K562 (cell line): ENCODE measurements at regions not wholly inside any gene's neighbourhood (a gene's known extent, or its start where the extent isn't known, plus 50 kb on each side); places are given as distances from the start of the nearest gene placed in this dataset.

Experiments
- ATAC-seq: fragments of 200-7000 bp; cut with Tn5 transposase; 3 replicates; pipeline ENCODE4 v1.9.1; 2020; ENCODE audit warnings: moderate library complexity
- BruUV-seq: library from RNA; stranded (reverse); fragments of 400-500 nt; replicated peaks from 2 replicates; lab custom pipeline; 2021; lab: Mats Ljungman, UMichigan
- CTCF ChIA-PET: fragments of 300-600 bp; formaldehyde crosslinking; extraction: SDS; loops from one replicate; lab custom pipeline; 2021; ENCODE audit warnings: low intra/inter-chr PET ratio; lab: Yijun Ruan, JAX
- POLR2A ChIA-PET: fragments of 300-600, 350-650 bp; sonication (Branson Sonifier 250); formaldehyde crosslinking; extraction: SDS; loops from one replicate; lab custom pipeline; 2021; ENCODE audit warnings: antibody characterized with exemption, inconsistent platforms; lab: Yijun Ruan, JAX
- DNase-seq, 4 experiments: peaks; one replicate each; pipeline versions ENCODE4 v3.0.0 to v3.0.0-alpha.2; 2011 to 2018; ENCODE audit warnings: low spot score in 3 of 4, mixed read lengths in 3 of 4; ENCODE audit errors: extremely low read depth in 1 of 4
- FAIRE-seq: peaks from 2 replicates; lab custom pipeline; 2011; peaks lifted over from hg19 to GRCh38; lab: Jason Lieb, UNC
- H2AFZ ChIP-seq: 2 replicates; pipeline ENCODE4 v1.6.0; 2011; ENCODE audit warnings: low read depth, low read length, control low read depth, inconsistent platforms
- H3K27ac ChIP-seq: fragments of 200-600 bp; 3 replicates; pipeline ENCODE4 v1.8.0; 2011; ENCODE audit warnings: low read depth, mild to moderate bottlenecking, control low read depth, inconsistent platforms, low read length, moderate library complexity, mixed read lengths; ENCODE audit errors: extremely low read depth
- H3K27me3 ChIP-seq, 2 experiments: fragments of 300-600 bp in 1 of 2; 2 replicates in 1 of 2; 3 replicates in 1 of 2; pipeline versions ENCODE4 v1.6.0 to v1.8.0; 2011; ENCODE audit warnings: inconsistent platforms in 2 of 2, low read length in 2 of 2, mild to moderate bottlenecking in 1 of 2, mixed read lengths in 1 of 2, moderate library complexity in 1 of 2; ENCODE audit not compliant: control insufficient read depth in 2 of 2, insufficient read depth in 2 of 2
- H3K36me3 ChIP-seq: fragments of 300-600 bp; 3 replicates; pipeline ENCODE4 v1.8.0; 2011; ENCODE audit warnings: mild to moderate bottlenecking, low read length, inconsistent platforms; ENCODE audit not compliant: control insufficient read depth, insufficient read depth
- H3K4me1 ChIP-seq, 2 experiments: fragments of 200-600 bp in 1 of 2; replicated peaks in 1 of 2; 2 replicates in 1 of 2; 3 replicates in 1 of 2; pipeline versions ENCODE4 v1.5.1 to v1.8.0; 2011; ENCODE audit warnings: inconsistent platforms in 2 of 2, low read length in 2 of 2, mild to moderate bottlenecking in 1 of 2, mixed read lengths in 1 of 2, moderate library complexity in 1 of 2; ENCODE audit not compliant: control insufficient read depth in 2 of 2, insufficient read depth in 2 of 2
- H3K4me2 ChIP-seq: 2 replicates; pipeline ENCODE4 v1.6.1; 2011; ENCODE audit warnings: low read length, control low read depth, inconsistent platforms, mixed read lengths; ENCODE audit not compliant: insufficient read depth
- H3K4me3 ChIP-seq: fragments of 200-600 bp; sonication (generic), shearing (Covaris generic); 2 replicates; pipeline ENCODE4 v1.5.1; 2016; ENCODE audit warnings: control low read depth, inconsistent platforms
- H3K79me2 ChIP-seq: fragments of 200-600 bp; 3 replicates; pipeline ENCODE4 v1.8.0; 2011; ENCODE audit warnings: low read length, inconsistent platforms; ENCODE audit not compliant: control insufficient read depth, insufficient read depth
- H3K9ac ChIP-seq, 2 experiments: 2 replicates each; pipeline versions ENCODE4 v1.6.0 to v1.6.1; 2011; ENCODE audit warnings: low read depth in 2 of 2, low read length in 2 of 2, control low read depth in 1 of 2, inconsistent platforms in 1 of 2, mild to moderate bottlenecking in 1 of 2, mixed read lengths in 1 of 2; ENCODE audit not compliant: insufficient read depth in 1 of 2
- H3K9me1 ChIP-seq: one replicate; pipeline ENCODE4 v1.6.0; 2011; ENCODE audit warnings: inconsistent platforms, mild to moderate bottlenecking, low read length, moderate library complexity; ENCODE audit not compliant: control insufficient read depth, insufficient read depth
- H3K9me3 ChIP-seq: replicated peaks from 2 replicates; pipeline ENCODE4 v1.5.1; 2011; ENCODE audit warnings: low read depth, low read length, inconsistent platforms; ENCODE audit not compliant: control insufficient read depth, insufficient read depth
- H4K20me1 ChIP-seq: replicated peaks from 2 replicates; pipeline ENCODE4 v1.6.1; 2011; ENCODE audit warnings: low read length, inconsistent platforms, mixed read lengths; ENCODE audit not compliant: control insufficient read depth, insufficient read depth
- CHD4 ChIP-seq: fragments of 200-600 bp; sonication (generic); IDR thresholded peaks from 3 replicates; pipeline ENCODE4 v1.6.1; 2012; ENCODE audit warnings: low read depth, mild to moderate bottlenecking, mixed read lengths, low read length, inconsistent platforms; ENCODE audit not compliant: insufficient read depth, insufficient replicate concordance, poor library complexity, severe bottlenecking
- FOXA1 ChIP-seq: fragments of 450-650 bp; IDR thresholded peaks from 2 replicates; pipeline ENCODE4 v1.6.1; 2016; ENCODE audit warnings: mild to moderate bottlenecking, borderline replicate concordance
- FOXA3 ChIP-seq, 2 experiments: fragments of 450-650 bp in 1 of 2; sonication (generic) in 1 of 2; formaldehyde crosslinking; IDR thresholded peaks in 1 of 2; conservative IDR thresholded peaks in 1 of 2; 2 replicates each; pipeline versions ENCODE4 v1.4.0 to v1.8.0; 2020 to 2022; ENCODE audit warnings: mild to moderate bottlenecking in 2 of 2, missing genetic modification reagents in 1 of 2
- HMG20A ChIP-seq: fragments of 450-650 bp; formaldehyde crosslinking; conservative IDR thresholded peaks from 2 replicates; pipeline ENCODE4 v1.4.0; 2020; ENCODE audit warnings: mild to moderate bottlenecking, mixed read lengths
- KDM4B ChIP-seq, 2 experiments: fragments of 450-650 bp in 1 of 2; sonication (generic) in 1 of 2; IDR thresholded peaks; 2 replicates each; pipeline ENCODE4 v1.6.1; 2016 to 2017; ENCODE audit warnings: borderline replicate concordance in 2 of 2, antibody characterized with exemption in 1 of 2, low read depth in 1 of 2, mild to moderate bottlenecking in 1 of 2
- KHSRP ChIP-seq: fragments of 450-650 bp; IDR thresholded peaks from 2 replicates; pipeline ENCODE4 v1.6.1; 2017
- LEF1 ChIP-seq: fragments of 450-650 bp; IDR thresholded peaks from 2 replicates; pipeline ENCODE4 v1.6.1; 2016; ENCODE audit warnings: mild to moderate bottlenecking
- POLR3A ChIP-seq: IDR thresholded peaks from 2 replicates; pipeline ENCODE4 v1.6.1; 2011; ENCODE audit warnings: borderline replicate concordance, mild to moderate bottlenecking, moderate library complexity; ENCODE audit not compliant: insufficient read length, insufficient read depth; ENCODE audit errors: extremely low read depth
- TAF1 ChIP-seq: IDR thresholded peaks from 2 replicates; pipeline ENCODE4 v1.6.1; 2011; ENCODE audit warnings: mild to moderate bottlenecking, low read length, moderate library complexity; ENCODE audit not compliant: insufficient read depth, control insufficient read depth, severe bottlenecking; ENCODE audit errors: extremely low read depth
- WGBS: fragments of 100-300 bp; shearing (Covaris generic); methylation state at CpG from one replicate; pipeline ENCODE4 v1.1.6; 2016; ENCODE audit warnings: low coverage, mixed read lengths; ENCODE audit not compliant: insufficient coverage; ENCODE audit errors: missing lambda C conversion rate; 5-methylcytosine and 5-hydroxymethylcytosine counted together
- in situ Hi-C: fragments of 300-500 bp; cut with MboI; formaldehyde crosslinking; loops from 4 replicates; pipeline ENCODE4 v1.15.0; 2018; ENCODE audit warnings: inconsistent platforms, mixed read lengths
- intact Hi-C: fragments of 100-400 bp; cut with micrococcal nuclease; formaldehyde crosslinking; loops from 2 replicates; pipeline ENCODE4 v1.14.2; 2022
- TF ChIP-seq, protein P1 (sequence below): fragments of 450-650 bp; IDR thresholded peaks from 2 replicates; pipeline ENCODE4 v1.6.1; 2016; ENCODE audit warnings: low read depth

DNA sequence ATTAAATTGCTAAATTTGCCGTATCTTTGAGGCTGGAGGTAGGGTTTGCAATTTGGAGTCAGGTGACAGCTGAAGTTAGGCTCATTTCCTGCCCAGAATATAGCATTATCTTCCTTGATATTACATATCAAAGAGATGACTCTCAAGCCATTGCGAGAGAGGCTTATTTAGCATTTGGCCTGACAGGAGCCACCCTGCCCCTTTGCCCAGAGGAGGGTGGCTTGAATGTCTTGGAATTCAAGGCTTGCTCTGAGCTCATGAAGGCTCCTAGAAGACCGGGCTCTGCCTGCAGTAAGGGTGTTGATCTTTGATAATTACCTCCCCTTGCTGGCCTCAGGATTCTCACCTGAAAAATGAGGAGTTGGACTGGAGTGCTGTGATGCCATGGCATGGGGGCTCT lies 251.4 kb upstream of the C2CD4B start:
- WGBS: 0% methylated on average over 3 of the region's 3 CpGs
- Histone ChIP-seq H3K4me2 (no peak overlapping the region), H4K20me1 (no peaks in the 10 kb centered on the region), H3K27me3 (peaks cover 5 to 14% of the 10 kb centered on the region in 2 experiments; a peak in 3 of 5 replicates), H3K9me1 (no peaks in the 10 kb centered on the region), H3K36me3 (no peaks in the 10 kb centered on the region), H3K4me1 (no peaks in the 10 kb centered on the region), H3K79me2 (no peaks in the 10 kb centered on the region), H3K9ac (no peak overlapping the region), H3K27ac (no peak overlapping the region), H3K4me3 (no peak overlapping the region), H2AFZ (no peak overlapping the region), H3K9me3 (no peaks in the 10 kb centered on the region)
- BruUV-seq: no TSS peak
- in situ Hi-C loops: no loop called here
- ATAC-seq: no peak
- no peak for TF ChIP-seq HMG20A (CRISPR knock-in tag)
- no peak for TF ChIP-seq KHSRP
- no peak for TF ChIP-seq TAF1
- no peak for TF ChIP-seq KDM4B (IDR thresholded peaks at IDR 0.05; ENCODE audit: borderline replicate concordance in 2 of 2, low read depth in 1 of 2)
- TF ChIP-seq FOXA3 (CRISPR knock-in tag; conservative IDR thresholded peaks at IDR 0.05 in 1 of 2, IDR thresholded peaks at IDR 0.05 in 1 of 2): no peak
- TF ChIP-seq, protein P1, sequence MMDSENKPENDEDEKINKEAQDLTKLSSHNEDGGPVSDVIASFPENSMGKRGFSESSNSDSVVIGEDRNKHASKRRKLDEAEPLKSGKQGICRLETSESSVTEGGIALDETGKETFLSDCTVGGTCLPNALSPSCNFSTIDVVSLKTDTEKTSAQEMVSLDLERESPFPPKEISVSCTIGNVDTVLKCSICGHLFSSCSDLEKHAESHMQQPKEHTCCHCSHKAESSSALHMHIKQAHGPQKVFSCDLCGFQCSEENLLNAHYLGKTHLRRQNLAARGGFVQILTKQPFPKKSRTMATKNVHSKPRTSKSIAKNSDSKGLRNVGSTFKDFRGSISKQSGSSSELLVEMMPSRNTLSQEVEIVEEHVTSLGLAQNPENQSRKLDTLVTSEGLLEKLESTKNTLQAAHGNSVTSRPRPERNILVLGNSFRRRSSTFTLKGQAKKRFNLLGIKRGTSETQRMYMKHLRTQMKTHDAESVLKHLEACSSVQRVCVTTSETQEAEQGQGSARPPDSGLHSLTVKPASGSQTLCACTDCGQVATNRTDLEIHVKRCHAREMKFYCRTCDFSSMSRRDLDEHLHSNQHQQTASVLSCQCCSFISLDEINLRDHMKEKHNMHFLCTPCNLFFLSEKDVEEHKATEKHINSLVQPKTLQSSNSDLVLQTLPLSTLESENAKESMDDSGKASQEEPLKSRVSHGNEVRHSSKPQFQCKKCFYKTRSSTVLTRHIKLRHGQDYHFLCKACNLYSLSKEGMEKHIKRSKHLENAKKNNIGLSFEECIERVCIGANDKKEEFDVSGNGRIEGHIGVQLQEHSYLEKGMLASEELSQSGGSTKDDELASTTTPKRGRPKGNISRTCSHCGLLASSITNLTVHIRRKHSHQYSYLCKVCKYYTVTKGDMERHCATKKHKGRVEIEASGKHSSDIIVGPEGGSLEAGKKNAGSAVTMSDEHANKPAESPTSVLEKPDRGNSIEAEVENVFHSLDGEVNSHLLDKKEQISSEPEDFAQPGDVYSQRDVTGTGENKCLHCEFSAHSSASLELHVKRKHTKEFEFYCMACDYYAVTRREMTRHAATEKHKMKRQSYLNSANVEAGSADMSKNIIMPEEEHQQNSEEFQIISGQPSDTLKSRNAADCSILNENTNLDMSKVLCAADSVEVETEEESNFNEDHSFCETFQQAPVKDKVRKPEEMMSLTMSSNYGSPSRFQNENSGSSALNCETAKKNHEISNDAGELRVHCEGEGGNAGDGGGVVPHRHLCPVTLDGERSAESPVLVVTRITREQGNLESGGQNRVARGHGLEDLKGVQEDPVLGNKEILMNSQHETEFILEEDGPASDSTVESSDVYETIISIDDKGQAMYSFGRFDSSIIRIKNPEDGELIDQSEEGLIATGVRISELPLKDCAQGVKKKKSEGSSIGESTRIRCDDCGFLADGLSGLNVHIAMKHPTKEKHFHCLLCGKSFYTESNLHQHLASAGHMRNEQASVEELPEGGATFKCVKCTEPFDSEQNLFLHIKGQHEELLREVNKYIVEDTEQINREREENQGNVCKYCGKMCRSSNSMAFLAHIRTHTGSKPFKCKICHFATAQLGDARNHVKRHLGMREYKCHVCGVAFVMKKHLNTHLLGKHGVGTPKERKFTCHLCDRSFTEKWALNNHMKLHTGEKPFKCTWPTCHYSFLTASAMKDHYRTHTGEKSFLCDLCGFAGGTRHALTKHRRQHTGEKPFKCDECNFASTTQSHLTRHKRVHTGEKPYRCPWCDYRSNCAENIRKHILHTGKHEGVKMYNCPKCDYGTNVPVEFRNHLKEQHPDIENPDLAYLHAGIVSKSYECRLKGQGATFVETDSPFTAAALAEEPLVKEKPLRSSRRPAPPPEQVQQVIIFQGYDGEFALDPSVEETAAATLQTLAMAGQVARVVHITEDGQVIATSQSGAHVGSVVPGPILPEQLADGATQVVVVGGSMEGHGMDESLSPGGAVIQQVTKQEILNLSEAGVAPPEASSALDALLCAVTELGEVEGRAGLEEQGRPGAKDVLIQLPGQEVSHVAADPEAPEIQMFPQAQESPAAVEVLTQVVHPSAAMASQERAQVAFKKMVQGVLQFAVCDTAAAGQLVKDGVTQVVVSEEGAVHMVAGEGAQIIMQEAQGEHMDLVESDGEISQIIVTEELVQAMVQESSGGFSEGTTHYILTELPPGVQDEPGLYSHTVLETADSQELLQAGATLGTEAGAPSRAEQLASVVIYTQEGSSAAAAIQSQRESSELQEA: no peak
- no peak for TF ChIP-seq FOXA1
- TF ChIP-seq LEF1: no peak
- TF ChIP-seq POLR3A: no peak
- no peak for TF ChIP-seq CHD4
- CTCF ChIA-PET: no interaction called here
- no peak for DNase-seq
- POLR2A ChIA-PET: interaction anchor here (1.1 to 1.8 kb wide), 2 partner anchors 9 to 10 kb away, joined by 3 to 10 read pairs; no protein-coding TSS in a partner anchor
- intact Hi-C loops: no loop called here
- no peak for FAIRE-seq
